ENCODE measurements at regions not wholly inside any gene's neighbourhood (a gene's known extent, or its start where the extent isn't known, plus 50 kb on each side); places are given as distances from the start of the nearest gene placed in this dataset.

DNA sequence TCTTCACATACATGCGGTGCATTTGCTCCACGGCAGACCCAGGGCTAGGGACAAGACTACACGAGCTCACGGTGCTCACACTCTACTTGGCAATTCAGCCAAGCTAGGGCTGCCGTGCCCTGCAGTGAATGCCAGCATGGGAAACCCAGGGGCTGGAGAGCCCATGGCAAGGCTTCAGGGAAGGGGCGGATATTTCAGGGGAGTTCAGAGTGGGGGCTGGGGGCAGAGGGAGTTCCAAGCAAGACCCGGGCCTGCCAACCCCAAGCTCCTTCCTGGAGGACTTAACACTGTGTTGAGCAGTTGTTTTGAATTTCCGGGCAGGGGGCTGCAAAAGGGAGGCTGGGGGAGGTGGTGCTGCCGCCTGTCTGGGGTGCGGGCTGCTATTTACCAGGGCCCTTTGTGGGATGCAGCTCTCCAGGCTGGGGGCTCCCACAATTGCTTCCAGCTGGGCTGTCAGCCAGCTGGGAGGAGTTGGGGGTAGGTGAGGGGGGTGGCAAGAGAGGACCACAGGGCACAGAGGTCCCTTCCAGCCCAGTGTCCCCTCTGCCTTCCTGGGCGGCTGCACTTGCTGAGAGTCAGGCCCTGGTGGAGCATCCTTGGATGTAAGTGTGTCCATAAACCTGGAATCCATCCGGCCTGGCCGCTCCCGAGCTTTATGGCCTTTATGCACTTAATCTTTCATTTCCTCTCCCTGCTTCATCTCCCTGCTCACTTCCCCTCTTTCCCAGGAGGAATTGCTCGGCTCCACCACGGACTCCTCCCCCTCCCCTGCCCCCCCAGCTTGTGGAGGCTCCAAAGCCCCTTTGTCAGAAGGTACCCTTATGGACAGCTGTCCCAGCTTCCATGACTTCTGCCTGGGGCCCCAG, 55.8 kb upstream of the SSBP3 start:
- peaks cover 0 to 4% of the 10 kb centered on the region in 2 donors for H3K4me1 ChIP-seq
- in situ Hi-C loops (cut with MboI; ENCODE audit: low sequenced_read_pairs in 4 of 4) (no loop called here), intact Hi-C loops (cut with DNase I; ENCODE audit: low total_unique reads) (no loop called here)
- TF ChIP-seq POLR2A (IDR thresholded peaks at IDR 0.05), result no peak
- TF ChIP-seq, protein P1, sequence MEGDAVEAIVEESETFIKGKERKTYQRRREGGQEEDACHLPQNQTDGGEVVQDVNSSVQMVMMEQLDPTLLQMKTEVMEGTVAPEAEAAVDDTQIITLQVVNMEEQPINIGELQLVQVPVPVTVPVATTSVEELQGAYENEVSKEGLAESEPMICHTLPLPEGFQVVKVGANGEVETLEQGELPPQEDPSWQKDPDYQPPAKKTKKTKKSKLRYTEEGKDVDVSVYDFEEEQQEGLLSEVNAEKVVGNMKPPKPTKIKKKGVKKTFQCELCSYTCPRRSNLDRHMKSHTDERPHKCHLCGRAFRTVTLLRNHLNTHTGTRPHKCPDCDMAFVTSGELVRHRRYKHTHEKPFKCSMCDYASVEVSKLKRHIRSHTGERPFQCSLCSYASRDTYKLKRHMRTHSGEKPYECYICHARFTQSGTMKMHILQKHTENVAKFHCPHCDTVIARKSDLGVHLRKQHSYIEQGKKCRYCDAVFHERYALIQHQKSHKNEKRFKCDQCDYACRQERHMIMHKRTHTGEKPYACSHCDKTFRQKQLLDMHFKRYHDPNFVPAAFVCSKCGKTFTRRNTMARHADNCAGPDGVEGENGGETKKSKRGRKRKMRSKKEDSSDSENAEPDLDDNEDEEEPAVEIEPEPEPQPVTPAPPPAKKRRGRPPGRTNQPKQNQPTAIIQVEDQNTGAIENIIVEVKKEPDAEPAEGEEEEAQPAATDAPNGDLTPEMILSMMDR (IDR thresholded peaks at IDR 0.05 in 4 of 5, conservative IDR thresholded peaks at IDR 0.05 in 1 of 5), result no peak
- ATAC-seq, result no peak
- H3K36me3 ChIP-seq, result no peaks in the 10 kb centered on the region
- no peaks in the 10 kb centered on the region for H3K27me3 ChIP-seq
- no peak overlapping the region for H3K27ac ChIP-seq
- H3K4me3 ChIP-seq, result no peak overlapping the region
- DNase-seq, result no peak
- H3K9me3 ChIP-seq, result no peaks in the 10 kb centered on the region

DNA sequence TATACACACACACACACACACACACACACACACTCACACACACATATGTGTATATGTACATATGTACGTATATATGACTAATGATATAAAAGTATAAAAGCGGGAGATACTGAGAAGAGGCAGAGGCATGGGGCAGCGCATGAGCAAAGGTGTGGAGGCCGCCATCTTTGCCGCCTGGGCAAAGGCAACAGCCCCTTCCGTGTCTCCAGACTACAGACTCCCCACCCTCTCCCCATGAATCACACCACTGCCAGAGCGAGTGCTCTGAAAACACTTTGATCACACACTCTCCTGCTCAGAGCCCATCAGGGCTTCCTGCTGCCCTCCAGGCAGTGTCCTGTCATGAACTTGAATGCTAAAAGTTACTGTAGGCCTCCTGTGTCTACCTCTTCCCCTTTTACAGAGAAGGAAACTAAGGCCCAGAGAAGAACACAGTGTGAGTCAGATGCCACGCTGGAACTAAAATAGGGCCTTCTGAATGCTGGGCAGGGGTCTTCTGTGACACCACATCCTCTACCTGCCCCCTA, 54.7 kb upstream of the SSBP3 start:
- no peak for ATAC-seq
- TF ChIP-seq, protein P1 (IDR thresholded peaks at IDR 0.05 in 4 of 5, conservative IDR thresholded peaks at IDR 0.05 in 1 of 5), result no peak
- no peak for TF ChIP-seq POLR2A (IDR thresholded peaks at IDR 0.05)
- in situ Hi-C loops (cut with MboI; ENCODE audit: low sequenced_read_pairs in 4 of 4), result no loop called here

GRCh38 chr1:54460351-54460750, 54.2 kb upstream of the SSBP3 start:
- DNase-seq (no peak), ATAC-seq (no peak)
- TF ChIP-seq, protein P1 (IDR thresholded peaks at IDR 0.05 in 4 of 5, conservative IDR thresholded peaks at IDR 0.05 in 1 of 5), result no peak
- TF ChIP-seq POLR2A (IDR thresholded peaks at IDR 0.05), result no peak
- no peaks in the 10 kb centered on the region for H3K9me3 ChIP-seq
- in situ Hi-C loops (cut with MboI; ENCODE audit: low sequenced_read_pairs in 4 of 4), result no loop called here
- H3K27me3 ChIP-seq, result no peaks in the 10 kb centered on the region
- no peak overlapping the region for H3K27ac ChIP-seq
- H3K36me3 ChIP-seq, result no peaks in the 10 kb centered on the region
- peaks cover 0 to 4% of the 10 kb centered on the region in 2 donors for H3K4me1 ChIP-seq
- intact Hi-C loops (cut with DNase I; ENCODE audit: low total_unique reads), result no loop called here
- no peak overlapping the region for H3K4me3 ChIP-seq

More for the DNA sequence above, 54.7 kb upstream of the SSBP3 start:
- no peaks in the 10 kb centered on the region for H3K36me3 ChIP-seq
- H3K4me3 ChIP-seq, result no peak overlapping the region
- H3K27me3 ChIP-seq, result no peaks in the 10 kb centered on the region
- H3K4me1 ChIP-seq, result peaks cover 0 to 4% of the 10 kb centered on the region in 2 donors
- no peak for DNase-seq
- H3K27ac ChIP-seq, result no peak overlapping the region
- intact Hi-C loops (cut with DNase I; ENCODE audit: low total_unique reads), result no loop called here
- H3K9me3 ChIP-seq, result no peaks in the 10 kb centered on the region

DNA sequence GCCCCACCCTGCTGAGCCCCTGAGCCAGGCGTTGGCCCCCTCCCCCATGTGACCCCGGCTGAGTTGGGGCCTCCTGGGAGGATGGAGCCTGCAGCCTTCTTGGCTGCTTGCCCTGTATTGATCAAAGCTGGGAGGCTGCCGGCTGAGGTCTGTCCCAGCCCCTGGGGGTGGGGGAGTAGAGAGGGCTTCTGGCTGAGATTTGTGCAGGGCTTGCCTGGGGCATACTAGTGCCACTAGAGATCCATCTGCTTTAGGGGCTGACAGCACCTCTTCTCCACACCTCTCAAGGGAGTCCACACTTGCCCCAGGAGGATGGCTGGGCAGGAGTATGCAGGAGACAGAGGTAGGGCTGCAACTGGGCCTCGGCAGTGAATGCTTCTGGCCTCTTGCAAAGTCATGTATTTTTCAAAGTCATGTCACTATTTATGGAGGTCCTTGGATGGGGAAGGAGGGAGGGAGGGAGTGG, 53.6 kb upstream of the SSBP3 start:
- intact Hi-C loops (cut with DNase I; ENCODE audit: low total_unique reads), result no loop called here
- TF ChIP-seq, protein P1 (IDR thresholded peaks at IDR 0.05 in 4 of 5, conservative IDR thresholded peaks at IDR 0.05 in 1 of 5), result no peak
- TF ChIP-seq POLR2A (IDR thresholded peaks at IDR 0.05), result no peak
- no peak for DNase-seq

More for the DNA sequence above, 53.6 kb upstream of the SSBP3 start:
- Histone ChIP-seq H3K9me3 (no peaks in the 10 kb centered on the region), H3K27ac (no peak overlapping the region), H3K36me3 (no peaks in the 10 kb centered on the region), H3K4me1 (peaks cover 0 to 4% of the 10 kb centered on the region in 2 donors), H3K27me3 (no peaks in the 10 kb centered on the region), H3K4me3 (no peak overlapping the region)
- ATAC-seq, result no peak
- in situ Hi-C loops (cut with MboI; ENCODE audit: low sequenced_read_pairs in 4 of 4), result no loop called here
